Natural killer cell (primary cell): ENCODE measurements at regions not wholly inside any gene's neighbourhood (a gene's known extent, or its start where the extent isn't known, plus 50 kb on each side); places are given as distances from the start of the nearest gene placed in this dataset.

Source experiments
- ATAC-seq, 3 donors: fragments of 150-1000 bp in 2 of 3; fragments of 200-7000 bp in 1 of 3; cut with Tn5 transposase; 1 replicate in 1 of 3; 2 replicates in 2 of 3; pipeline ENCODE4 v1.10.0; 2021; ENCODE audit warnings: mild to moderate bottlenecking in 2 of 3, moderate library complexity in 2 of 3
- DNase-seq, 2 donors: peaks; one replicate each; pipeline versions ENCODE4 v3.0.0 to v3.0.0-alpha.2; 2013 to 2021; ENCODE audit warnings: mixed read lengths in 1 of 2
- H3K27ac ChIP-seq: one replicate; pipeline ENCODE4 v1.5.1; 2013; ENCODE audit warnings: mild to moderate bottlenecking, low read length
- H3K27me3 ChIP-seq: one replicate; pipeline ENCODE4 v1.6.1; 2013; ENCODE audit warnings: low read length; ENCODE audit not compliant: control insufficient read depth, insufficient read depth
- H3K36me3 ChIP-seq: one replicate; pipeline ENCODE4 v1.6.1; 2013; ENCODE audit warnings: low read length; ENCODE audit not compliant: control insufficient read depth, insufficient read depth
- H3K4me1 ChIP-seq: one replicate; pipeline ENCODE4 v1.6.1; 2013; ENCODE audit warnings: low read length; ENCODE audit not compliant: control insufficient read depth, insufficient read depth
- H3K4me3 ChIP-seq: one replicate; pipeline ENCODE4 v1.5.1; 2013; ENCODE audit warnings: low read length
- H3K9me3 ChIP-seq: one replicate; pipeline ENCODE4 v1.6.1; 2013; ENCODE audit warnings: low read length; ENCODE audit not compliant: control insufficient read depth, insufficient read depth
- H3K27ac Mint-ChIP-seq, 2 donors: one replicate each; pipeline ENCODE4 v1.8.0; 2022; ENCODE audit warnings: mild to moderate bottlenecking in 2 of 2, mixed read lengths in 2 of 2, moderate library complexity in 1 of 2
- H3K27me3 Mint-ChIP-seq, 2 donors: one replicate each; pipeline ENCODE4 v1.8.0; 2022; ENCODE audit warnings: low read depth in 2 of 2, mixed read lengths in 2 of 2
- H3K36me3 Mint-ChIP-seq: one replicate; pipeline ENCODE4 v1.8.0; 2022; ENCODE audit warnings: mixed read lengths
- H3K4me1 Mint-ChIP-seq, 2 donors: one replicate each; pipeline ENCODE4 v1.8.0; 2022; ENCODE audit warnings: mixed read lengths in 2 of 2
- H3K4me3 Mint-ChIP-seq: one replicate; pipeline ENCODE4 v1.8.0; 2022; ENCODE audit warnings: mild to moderate bottlenecking, moderate library complexity, mixed read lengths
- H3K9me3 Mint-ChIP-seq, 2 donors: one replicate each; pipeline ENCODE4 v1.8.0; 2022; ENCODE audit warnings: mixed read lengths in 2 of 2
- CTCF ChIP-seq: fragments of 200-600 bp; IDR thresholded peaks from one replicate; pipeline ENCODE4 v1.8.0; 2022; ENCODE audit warnings: antibody characterized with exemption
- WGBS: methylation state at CpG from one replicate; pipeline ENCODE4 v1.1.7; 2013; ENCODE audit warnings: missing lambda C conversion rate; ENCODE audit not compliant: insufficient coverage; 5-methylcytosine and 5-hydroxymethylcytosine counted together
- intact Hi-C: fragments of 100-400 bp; cut with micrococcal nuclease; formaldehyde crosslinking; loops from one replicate; pipeline ENCODE4 v1.14.2; 2022

GRCh38 chr1:219820551-219820950 is 107.8 kb downstream of the SLC30A10 start:
- WGBS: no CpG with 5 or more reads among the region's 2 CpGs
- no peak for DNase-seq
- no peak overlapping the region for H3K27ac Mint-ChIP-seq

DNA sequence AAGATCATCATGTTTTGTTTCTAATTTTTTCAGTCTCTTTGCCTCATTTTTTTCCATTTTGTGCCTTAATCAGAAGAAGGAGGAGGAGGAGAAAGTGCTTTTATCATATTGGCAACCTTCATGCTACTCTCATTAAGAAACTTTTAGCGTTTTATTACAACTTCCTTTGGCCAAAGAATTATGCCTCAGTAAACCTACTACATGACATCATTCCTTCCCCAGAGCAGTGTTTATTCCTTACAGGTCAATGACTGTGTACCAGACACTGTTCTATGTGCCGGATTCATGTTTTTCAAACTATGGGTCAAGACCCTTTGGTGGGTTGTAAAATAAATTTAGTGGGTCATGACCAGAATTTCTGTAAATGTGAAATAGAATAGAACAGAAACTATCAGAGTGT is 110.4 kb downstream of the SLC30A10 start:
- peaks cover 3 to 20% of the 10 kb centered on the region in 2 donors for H3K27me3 Mint-ChIP-seq
- H3K4me1 Mint-ChIP-seq: no peaks in the 10 kb centered on the region
- TF ChIP-seq CTCF: no peak
- no peak overlapping the region for H3K27ac ChIP-seq
- no peaks in the 10 kb centered on the region for H3K9me3 ChIP-seq
- ATAC-seq: no peak
- no peaks in the 10 kb centered on the region for H3K27me3 ChIP-seq
- H3K9me3 Mint-ChIP-seq: peaks cover 0 to 2% of the 10 kb centered on the region in 2 donors
- H3K27ac Mint-ChIP-seq: no peak overlapping the region
- H3K36me3 ChIP-seq: no peaks in the 10 kb centered on the region
- H3K4me3 Mint-ChIP-seq: no peak overlapping the region
- no peaks in the 10 kb centered on the region for H3K4me1 ChIP-seq
- intact Hi-C loops: no loop called here
- 91% methylated on average over 2 of the region's 2 CpGs for WGBS
- no peak for DNase-seq
- H3K36me3 Mint-ChIP-seq: peaks cover 6% of the 10 kb centered on the region
- H3K4me3 ChIP-seq: no peak overlapping the region

More at GRCh38 chr1:219820551-219820950, 107.8 kb downstream of the SLC30A10 start:
- no peak overlapping the region for H3K27ac ChIP-seq
- H3K4me1 Mint-ChIP-seq: no peaks in the 10 kb centered on the region
- no peak for ATAC-seq
- no peaks in the 10 kb centered on the region for H3K4me1 ChIP-seq
- no peak overlapping the region for H3K4me3 Mint-ChIP-seq
- no peaks in the 10 kb centered on the region for H3K36me3 ChIP-seq
- intact Hi-C loops: no loop called here
- peaks cover 0 to 3% of the 10 kb centered on the region in 2 donors for H3K27me3 Mint-ChIP-seq
- no peak for TF ChIP-seq CTCF
- no peak overlapping the region for H3K4me3 ChIP-seq
- no peaks in the 10 kb centered on the region for H3K9me3 ChIP-seq
- H3K9me3 Mint-ChIP-seq: no peaks in the 10 kb centered on the region
- no peaks in the 10 kb centered on the region for H3K36me3 Mint-ChIP-seq
- H3K27me3 ChIP-seq: no peaks in the 10 kb centered on the region

DNA sequence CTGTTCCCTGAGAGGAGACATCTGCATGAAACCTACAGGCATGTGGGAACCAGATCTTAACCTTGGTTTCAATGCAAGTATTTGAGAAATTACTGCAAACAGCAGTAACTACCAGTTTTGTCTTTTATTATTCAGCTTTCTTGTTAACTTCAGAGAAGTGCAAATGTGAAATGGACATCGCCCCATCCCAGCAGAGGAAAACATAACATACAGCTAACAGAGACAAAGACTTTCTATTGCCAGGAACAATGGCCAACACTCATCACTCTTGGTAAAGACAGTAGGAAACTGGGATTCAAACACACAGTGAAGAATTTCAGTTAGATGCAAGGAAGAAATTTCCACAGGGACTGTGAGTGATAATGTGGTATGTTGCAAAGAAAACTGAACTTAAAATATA is 115.1 kb downstream of the SLC30A10 start:
- Histone ChIP-seq H3K36me3 (no peaks in the 10 kb centered on the region), H3K4me3 (no peak overlapping the region), H3K27ac (no peak overlapping the region), H3K27me3 (no peaks in the 10 kb centered on the region), H3K9me3 (no peaks in the 10 kb centered on the region), H3K4me1 (no peaks in the 10 kb centered on the region)
- DNase-seq: no peak
- H3K27ac Mint-ChIP-seq: no peak overlapping the region
- TF ChIP-seq CTCF: no peak
- H3K4me3 Mint-ChIP-seq: no peak overlapping the region
- no peak for ATAC-seq
- peaks cover 0 to 2% of the 10 kb centered on the region in 2 donors for H3K9me3 Mint-ChIP-seq
- peaks cover 6% of the 10 kb centered on the region for H3K36me3 Mint-ChIP-seq
- intact Hi-C loops: no loop called here
- H3K4me1 Mint-ChIP-seq: no peaks in the 10 kb centered on the region
- 57% methylated on average over 1 of the region's 1 CpG for WGBS
- peaks cover 3 to 20% of the 10 kb centered on the region in 2 donors for H3K27me3 Mint-ChIP-seq

DNA sequence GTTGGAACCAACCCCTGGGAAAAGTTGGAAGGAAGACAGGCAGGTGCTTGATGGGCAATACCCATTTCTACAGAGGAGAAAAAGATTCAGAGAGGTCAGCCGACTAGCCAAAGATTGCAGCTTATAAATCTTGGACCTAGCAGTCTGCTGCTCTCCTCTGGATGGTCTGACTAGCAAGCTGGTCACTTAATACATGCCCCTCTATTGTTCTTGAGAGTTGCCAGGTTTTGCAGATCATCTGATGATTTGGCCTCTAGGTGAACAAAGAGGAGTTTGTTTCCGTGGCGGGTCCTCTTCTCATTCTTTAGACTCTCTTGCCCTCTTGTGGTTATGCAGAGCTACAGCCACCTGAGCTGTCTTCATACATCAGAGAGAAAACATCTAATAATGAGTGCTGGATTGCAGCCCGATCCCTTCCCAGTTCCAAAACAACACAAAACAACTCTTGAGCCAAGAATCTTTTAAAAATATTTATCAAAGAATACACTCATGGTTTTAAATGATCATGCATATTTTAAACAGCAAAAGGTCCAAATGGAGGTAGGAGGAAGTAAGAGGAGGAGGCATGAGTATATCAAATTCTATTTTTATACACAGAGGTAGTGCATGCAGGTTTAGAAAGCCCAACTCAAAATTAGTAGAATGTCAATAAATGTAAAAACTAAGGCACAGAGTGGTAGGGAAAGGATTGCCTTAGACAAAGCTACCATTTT is 115.7 kb downstream of the SLC30A10 start:
- Mint-ChIP-seq H3K9me3 (peaks cover 0 to 2% of the 10 kb centered on the region in 2 donors), H3K27me3 (peaks cover 3 to 20% of the 10 kb centered on the region in 2 donors), H3K4me1 (no peaks in the 10 kb centered on the region), H3K36me3 (peaks cover 6% of the 10 kb centered on the region), H3K27ac (no peak overlapping the region), H3K4me3 (no peak overlapping the region)
- peak in 1 of 2 donors; percentile 2 for DNase-seq
- TF ChIP-seq CTCF: no peak
- intact Hi-C loops: no loop called here
- Histone ChIP-seq H3K9me3 (no peaks in the 10 kb centered on the region), H3K36me3 (no peaks in the 10 kb centered on the region), H3K4me3 (no peak overlapping the region), H3K27me3 (no peaks in the 10 kb centered on the region), H3K27ac (no peak overlapping the region), H3K4me1 (no peaks in the 10 kb centered on the region)
- ATAC-seq: no peak
- WGBS: 26% methylated on average over 4 of the region's 4 CpGs
